Astrocyte (in vitro differentiated cells and primary cell): ENCODE measurements at regions not wholly inside any gene's neighbourhood (a gene's known extent, or its start where the extent isn't known, plus 50 kb on each side); places are given as distances from the start of the nearest gene placed in this dataset.

Source experiments
- DNase-seq: peaks from one replicate; pipeline ENCODE4 v3.0.0-alpha.2; 2010; ENCODE audit warnings: low read depth
- FAIRE-seq: peaks from 2 replicates; lab custom pipeline; 2011; peaks lifted over from hg19 to GRCh38; lab: Jason Lieb, UNC
- H2AFZ ChIP-seq: 2 replicates; pipeline ENCODE4 v1.6.0; 2012; ENCODE audit warnings: low read depth, low read length, inconsistent platforms
- H3K27ac ChIP-seq: 2 replicates; pipeline ENCODE4 v1.5.1; 2011; ENCODE audit warnings: low read depth, low read length, inconsistent platforms
- H3K27me3 ChIP-seq: 2 replicates; pipeline ENCODE4 v1.6.0; 2011; ENCODE audit warnings: low read length, inconsistent platforms; ENCODE audit not compliant: insufficient read depth
- H3K36me3 ChIP-seq: 2 replicates; pipeline ENCODE4 v1.5.1; 2011; ENCODE audit warnings: low read length, inconsistent platforms; ENCODE audit not compliant: insufficient read depth
- H3K4me1 ChIP-seq: 2 replicates; pipeline ENCODE4 v1.5.1; 2011; ENCODE audit warnings: low read length, inconsistent platforms; ENCODE audit not compliant: insufficient read depth
- H3K4me2 ChIP-seq: 2 replicates; pipeline ENCODE4 v1.6.0; 2012; ENCODE audit warnings: low read length, inconsistent platforms
- H3K4me3 ChIP-seq: 2 replicates; pipeline ENCODE4 v1.5.1; 2011; ENCODE audit warnings: low read depth, mild to moderate bottlenecking, low read length, inconsistent platforms; ENCODE audit not compliant: insufficient read depth
- H3K79me2 ChIP-seq: 2 replicates; pipeline ENCODE4 v1.6.0; 2012; ENCODE audit warnings: mild to moderate bottlenecking, low read length, inconsistent platforms; ENCODE audit not compliant: insufficient read depth
- H3K9ac ChIP-seq: 2 replicates; pipeline ENCODE4 v1.6.0; 2012; ENCODE audit warnings: mild to moderate bottlenecking, low read length, inconsistent platforms
- H3K9me3 ChIP-seq: 2 replicates; pipeline ENCODE4 v1.5.1; 2012; ENCODE audit warnings: low read depth, mild to moderate bottlenecking, low read length, inconsistent platforms; ENCODE audit not compliant: insufficient read depth
- H4K20me1 ChIP-seq: 2 replicates; pipeline ENCODE4 v1.6.0; 2012; ENCODE audit warnings: low read length, inconsistent platforms; ENCODE audit not compliant: insufficient read depth
- H3K27ac Mint-ChIP-seq: one replicate; pipeline ENCODE4 v1.8.0; 2021; ENCODE audit warnings: mild to moderate bottlenecking, mixed read lengths; ENCODE audit not compliant: unreplicated experiment
- H3K27me3 Mint-ChIP-seq: one replicate; pipeline ENCODE4 v1.8.0; 2021; ENCODE audit warnings: low read depth, mixed read lengths; ENCODE audit not compliant: unreplicated experiment
- H3K36me3 Mint-ChIP-seq: one replicate; pipeline ENCODE4 v1.8.0; 2021; ENCODE audit warnings: low read depth, mixed read lengths; ENCODE audit not compliant: unreplicated experiment
- H3K4me1 Mint-ChIP-seq: one replicate; pipeline ENCODE4 v1.8.0; 2021; ENCODE audit warnings: low read depth, mixed read lengths; ENCODE audit not compliant: unreplicated experiment
- H3K4me3 Mint-ChIP-seq: one replicate; pipeline ENCODE4 v1.8.0; 2021; ENCODE audit warnings: mild to moderate bottlenecking, moderate library complexity, mixed read lengths; ENCODE audit not compliant: unreplicated experiment
- H3K9me3 Mint-ChIP-seq: one replicate; pipeline ENCODE4 v1.8.0; 2021; ENCODE audit warnings: mild to moderate bottlenecking, mixed read lengths; ENCODE audit not compliant: unreplicated experiment
- CTCF ChIP-seq: IDR thresholded peaks from 2 replicates; pipeline ENCODE4 v1.5.1; 2011; ENCODE audit warnings: low read depth, mild to moderate bottlenecking, inconsistent platforms, low read length, moderate library complexity; ENCODE audit not compliant: insufficient read depth
- EZH2 ChIP-seq: IDR thresholded peaks from 2 replicates; pipeline ENCODE4 v1.6.1; 2012; ENCODE audit warnings: mild to moderate bottlenecking, low read length, inconsistent platforms; ENCODE audit not compliant: insufficient read depth

DNA sequence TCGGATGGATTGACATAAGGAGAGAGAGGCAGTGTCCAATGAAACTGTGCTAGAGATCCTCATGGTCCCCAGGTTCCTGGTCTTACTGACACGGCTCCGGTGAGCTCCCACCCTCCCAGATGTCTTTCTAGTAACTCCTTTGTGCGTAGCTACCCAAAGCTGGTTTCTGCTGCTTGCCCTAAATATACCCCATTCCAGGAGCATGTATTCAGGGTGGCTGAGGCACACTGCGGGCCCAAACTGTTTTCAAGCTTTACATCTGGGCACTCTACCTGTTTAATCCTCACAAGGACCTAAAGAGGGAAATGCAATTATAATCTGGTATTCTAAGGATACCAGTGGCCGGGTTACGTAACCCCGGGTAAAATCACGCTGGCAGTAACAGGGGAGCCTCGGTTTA is 161.2 kb upstream of the NSMCE3 start:
- Mint-ChIP-seq H3K9me3 (no peaks in the 10 kb centered on the region), H3K36me3 (no peaks in the 10 kb centered on the region), H3K4me3 (no peak overlapping the region), H3K4me1 (peaks cover 15% of the 10 kb centered on the region), H3K27me3 (no peaks in the 10 kb centered on the region), H3K27ac (no peak overlapping the region)
- Histone ChIP-seq H2AFZ (no peak overlapping the region), H3K9me3 (peaks cover 2% of the 10 kb centered on the region), H3K4me3 (no peak overlapping the region), H3K27me3 (no peaks in the 10 kb centered on the region), H3K4me1 (no peaks in the 10 kb centered on the region), H3K9ac (no peak overlapping the region), H3K79me2 (no peaks in the 10 kb centered on the region), H3K27ac (no peak overlapping the region), H3K36me3 (no peaks in the 10 kb centered on the region), H4K20me1 (no peaks in the 10 kb centered on the region), H3K4me2 (no peak overlapping the region)
- no peak for DNase-seq
- TF ChIP-seq EZH2, result no peak
- no peak for TF ChIP-seq CTCF
- FAIRE-seq, result no peak

DNA sequence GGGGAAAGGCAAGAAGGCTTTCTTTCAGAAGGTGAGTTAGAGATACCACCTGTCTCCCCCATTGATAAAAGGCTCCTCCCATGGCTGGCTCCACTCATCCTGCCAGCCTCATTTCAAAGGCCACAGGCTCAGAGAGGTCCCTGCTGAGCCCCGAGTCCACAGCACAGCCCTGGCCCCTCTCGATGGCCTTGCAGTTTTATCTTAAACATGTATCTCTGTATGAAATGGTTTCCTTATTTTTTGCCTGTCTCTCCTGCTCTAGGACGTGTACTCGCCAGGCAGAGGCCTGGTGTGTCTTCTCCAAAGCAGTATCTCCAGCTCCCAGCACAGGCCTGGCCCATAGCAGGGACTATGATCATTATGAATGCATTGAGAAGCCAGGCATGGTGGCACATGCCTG is 160.5 kb upstream of the NSMCE3 start:
- FAIRE-seq (no peak), DNase-seq (no peak)
- Histone ChIP-seq H3K79me2 (no peaks in the 10 kb centered on the region), H4K20me1 (no peaks in the 10 kb centered on the region), H3K27me3 (no peaks in the 10 kb centered on the region), H3K4me3 (no peak overlapping the region), H3K27ac (no peak overlapping the region), H2AFZ (no peak overlapping the region), H3K4me1 (no peaks in the 10 kb centered on the region), H3K9me3 (peaks cover 2% of the 10 kb centered on the region), H3K9ac (no peak overlapping the region), H3K36me3 (no peaks in the 10 kb centered on the region), H3K4me2 (no peak overlapping the region)
- H3K9me3 Mint-ChIP-seq, result no peaks in the 10 kb centered on the region
- H3K4me1 Mint-ChIP-seq, result peaks cover 14% of the 10 kb centered on the region
- TF ChIP-seq EZH2 (no peak), CTCF (no peak)
- H3K27ac Mint-ChIP-seq, result no peak overlapping the region
- no peaks in the 10 kb centered on the region for H3K27me3 Mint-ChIP-seq
- H3K4me3 Mint-ChIP-seq, result no peak overlapping the region
- no peaks in the 10 kb centered on the region for H3K36me3 Mint-ChIP-seq

- Histone ChIP-seq H4K20me1 (no peaks in the 10 kb centered on the region), H3K36me3 (no peaks in the 10 kb centered on the region), H3K79me2 (no peaks in the 10 kb centered on the region), H2AFZ (no peak overlapping the region), H3K9me3 (peaks cover 2% of the 10 kb centered on the region), H3K4me2 (no peak overlapping the region), H3K4me1 (no peaks in the 10 kb centered on the region), H3K27me3 (no peaks in the 10 kb centered on the region), H3K9ac (no peak overlapping the region), H3K4me3 (no peak overlapping the region), H3K27ac (no peak overlapping the region)
- Mint-ChIP-seq H3K9me3 (no peaks in the 10 kb centered on the region), H3K27me3 (no peaks in the 10 kb centered on the region), H3K27ac (no peak overlapping the region), H3K4me3 (no peak overlapping the region), H3K4me1 (peaks cover 13% of the 10 kb centered on the region), H3K36me3 (peaks cover 2% of the 10 kb centered on the region)
- DNase-seq (no peak), FAIRE-seq (no peak)
- TF ChIP-seq CTCF (no peak), EZH2 (no peak)
Observed at GRCh38 chr15:29429584-29429983, 160.0 kb upstream of the NSMCE3 start.
